ENCODE measurements at regions not wholly inside any gene's neighbourhood (a gene's known extent, or its start where the extent isn't known, plus 50 kb on each side); places are given as distances from the start of the nearest gene placed in this dataset.
"Not testable (repeated sequence)": the region's sequence is repeated elsewhere in the genome, so short reads cannot be mapped to it uniquely, and the experiment has no call there.

DNA sequence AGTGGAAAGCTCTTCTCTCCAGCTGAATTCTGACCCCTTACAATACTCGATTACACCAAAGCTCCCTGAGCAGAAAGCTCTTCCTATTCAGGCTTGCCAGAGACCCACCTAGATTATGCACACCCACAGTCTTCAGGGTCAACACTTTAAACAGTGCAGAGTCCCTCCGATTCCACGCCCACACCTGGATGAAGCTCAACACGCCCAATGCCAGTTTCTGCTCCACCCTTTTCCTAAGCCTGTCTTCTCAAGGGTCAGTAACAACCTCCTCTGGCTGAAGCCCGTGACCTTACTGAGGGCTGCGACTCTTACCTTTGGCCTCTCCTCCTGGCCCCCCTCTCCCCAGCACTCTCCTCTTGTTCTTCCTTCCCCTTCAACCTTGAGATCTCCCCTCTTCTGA, 492.0 kb upstream of the SALL3 start:
- no peak for TF ChIP-seq CTCF (IDR thresholded peaks at IDR 0.05)
- no peak for DNase-seq (ENCODE audit: low spot score)
- H3K9me3 ChIP-seq, result no peaks in the 10 kb centered on the region
- no peaks in the 10 kb centered on the region for H3K36me3 ChIP-seq
- no peak for ATAC-seq (ENCODE audit: insufficient number of reproducible peaks, low FRiP score, low read depth)
- no peak overlapping the region for H3K27ac ChIP-seq
- H3K4me1 ChIP-seq (ENCODE audit: control insufficient read depth in 1 of 2, low read depth in 2 of 2), result no peaks in the 10 kb centered on the region
- no peaks in the 10 kb centered on the region for H3K27me3 ChIP-seq (replicated peaks; ENCODE audit: insufficient read depth)
- no peak overlapping the region for H3K4me3 ChIP-seq

DNA sequence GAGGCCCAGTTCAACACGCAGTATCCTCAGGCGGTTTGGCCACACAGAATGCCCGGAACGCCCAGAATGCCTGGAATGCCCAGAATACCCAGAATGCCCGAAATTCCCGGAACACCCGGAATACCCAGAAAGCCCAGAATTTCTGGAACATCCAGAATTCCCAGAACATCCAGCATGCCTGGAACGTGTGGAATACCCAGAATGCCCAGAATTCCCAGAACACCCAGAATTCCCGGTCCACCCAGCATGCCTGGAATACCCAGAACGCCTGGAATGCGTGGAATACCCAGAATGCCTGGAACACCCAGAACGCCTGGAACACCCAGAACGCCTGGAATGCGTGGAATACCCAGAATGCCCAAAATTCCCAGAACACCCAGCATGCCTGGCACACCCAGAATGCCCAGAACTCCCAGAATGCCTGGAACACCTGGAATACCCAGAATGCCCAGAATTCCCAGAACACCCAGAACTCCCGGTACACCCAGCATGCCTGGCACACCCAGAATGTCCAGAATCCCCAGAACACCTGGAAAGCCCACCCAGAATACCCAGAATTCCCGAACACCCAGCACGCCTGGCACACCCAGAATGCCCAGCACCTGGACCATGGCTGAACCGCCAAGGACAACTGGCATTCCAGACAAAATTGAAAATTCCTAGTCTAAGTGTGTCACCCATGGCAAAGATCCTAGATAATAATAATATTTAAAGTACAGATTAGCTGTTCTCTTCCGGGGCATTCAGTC, 487.4 kb upstream of the SALL3 start:
- Histone ChIP-seq H3K27me3 (replicated peaks; ENCODE audit: insufficient read depth) (no peaks in the 10 kb centered on the region), H3K9me3 (no peaks in the 10 kb centered on the region), H3K27ac (no peak overlapping the region), H3K36me3 (no peaks in the 10 kb centered on the region), H3K4me3 (no peak overlapping the region), H3K4me1 (ENCODE audit: control insufficient read depth in 1 of 2, low read depth in 2 of 2) (no peaks in the 10 kb centered on the region)
- ATAC-seq (ENCODE audit: insufficient number of reproducible peaks, low FRiP score, low read depth) (no peak), DNase-seq (ENCODE audit: low spot score) (no peak)
- TF ChIP-seq CTCF (IDR thresholded peaks at IDR 0.05), result no peak

- H3K27ac ChIP-seq, result no peak overlapping the region
- TF ChIP-seq CTCF (IDR thresholded peaks at IDR 0.05), result no peak
- H3K4me1 ChIP-seq (ENCODE audit: control insufficient read depth in 1 of 2, low read depth in 2 of 2), result no peaks in the 10 kb centered on the region
- DNase-seq (ENCODE audit: low spot score) (no peak), ATAC-seq (ENCODE audit: insufficient number of reproducible peaks, low FRiP score, low read depth) (no peak)
- H3K9me3 ChIP-seq, result no peaks in the 10 kb centered on the region
- no peak overlapping the region for H3K4me3 ChIP-seq
- H3K27me3 ChIP-seq (replicated peaks; ENCODE audit: insufficient read depth), result no peaks in the 10 kb centered on the region
- no peaks in the 10 kb centered on the region for H3K36me3 ChIP-seq
Measured at GRCh38 chr18:78492813-78493371, 486.7 kb upstream of the SALL3 start.

GRCh38 chr18:78493490-78493889, 486.1 kb upstream of the SALL3 start:
- H3K4me3 ChIP-seq; H3K27me3 ChIP-seq (replicated peaks; ENCODE audit: insufficient read depth); H3K9me3 ChIP-seq; DNase-seq (ENCODE audit: low spot score); H3K36me3 ChIP-seq; H3K27ac ChIP-seq; H3K4me1 ChIP-seq (ENCODE audit: control insufficient read depth in 1 of 2, low read depth in 2 of 2); ATAC-seq (ENCODE audit: insufficient number of reproducible peaks, low FRiP score, low read depth): not testable (repeated sequence)

DNA sequence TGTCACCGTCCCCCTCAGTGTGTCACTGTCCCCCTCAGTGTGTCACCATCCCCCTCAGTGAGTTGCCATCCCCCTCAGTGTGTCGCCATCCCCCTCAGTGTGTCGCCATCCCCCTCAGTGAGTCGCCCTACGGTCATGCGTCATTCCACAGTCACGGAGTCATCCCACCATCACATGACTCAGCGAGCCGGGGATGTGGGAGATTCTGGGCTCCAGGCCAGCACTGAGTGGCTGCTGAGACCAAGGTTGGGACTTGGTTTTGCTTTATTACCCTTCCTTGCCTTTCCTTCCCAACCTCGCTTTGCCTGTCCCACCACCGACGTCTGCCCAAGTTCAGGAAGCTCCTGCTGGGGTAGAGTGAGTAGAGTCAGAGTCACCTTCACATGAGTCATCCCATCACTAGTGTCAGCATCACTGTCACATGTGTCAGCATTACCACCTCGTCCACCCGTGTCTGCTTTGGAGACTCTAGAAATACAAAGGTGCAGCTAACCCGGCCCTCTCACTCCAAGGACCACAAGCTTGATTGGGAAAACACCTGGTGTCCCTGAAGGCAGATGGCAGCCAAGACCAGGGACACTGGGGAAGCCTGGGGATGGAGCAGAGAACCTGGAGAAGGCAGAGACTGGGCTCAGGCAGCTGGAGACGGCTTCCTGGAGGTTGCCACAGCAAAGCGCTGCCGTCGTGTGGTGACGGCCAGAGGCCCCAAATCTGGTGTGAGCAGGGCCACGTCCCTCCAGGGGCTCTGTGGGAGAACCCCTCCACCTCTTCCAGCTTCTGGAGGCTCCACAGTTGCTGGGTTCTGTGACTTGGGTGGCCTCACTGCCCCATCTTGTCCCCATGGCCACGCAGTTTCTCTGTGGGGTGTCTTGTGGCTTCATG, 485.2 kb upstream of the SALL3 start:
- DNase-seq (ENCODE audit: low spot score) (no peak), ATAC-seq (ENCODE audit: insufficient number of reproducible peaks, low FRiP score, low read depth) (no peak)
- no peak overlapping the region for H3K4me3 ChIP-seq
- no peak for TF ChIP-seq CTCF (IDR thresholded peaks at IDR 0.05)
- H3K9me3 ChIP-seq, result no peaks in the 10 kb centered on the region
- H3K27ac ChIP-seq, result no peak overlapping the region
- no peaks in the 10 kb centered on the region for H3K27me3 ChIP-seq (replicated peaks; ENCODE audit: insufficient read depth)
- no peaks in the 10 kb centered on the region for H3K4me1 ChIP-seq (ENCODE audit: control insufficient read depth in 1 of 2, low read depth in 2 of 2)
- H3K36me3 ChIP-seq, result no peaks in the 10 kb centered on the region
